Urothelium cell line (cell line): ENCODE measurements at regions not wholly inside any gene's neighbourhood (a gene's known extent, or its start where the extent isn't known, plus 50 kb on each side); places are given as distances from the start of the nearest gene placed in this dataset.
A peak's percentile ranks its signal among the peaks of the same experiment; 100 is the strongest.
"Not testable (repeated sequence)": the region's sequence is repeated elsewhere in the genome, so short reads cannot be mapped to it uniquely, and the experiment has no call there.

ENCODE experiments used
- DNase-seq: peaks from one replicate; pipeline ENCODE4 v3.0.0; 2011; ENCODE audit warnings: low spot score, mixed read lengths
- FAIRE-seq: peaks from 2 replicates; lab custom pipeline; 2011; peaks lifted over from hg19 to GRCh38; lab: Jason Lieb, UNC

DNA sequence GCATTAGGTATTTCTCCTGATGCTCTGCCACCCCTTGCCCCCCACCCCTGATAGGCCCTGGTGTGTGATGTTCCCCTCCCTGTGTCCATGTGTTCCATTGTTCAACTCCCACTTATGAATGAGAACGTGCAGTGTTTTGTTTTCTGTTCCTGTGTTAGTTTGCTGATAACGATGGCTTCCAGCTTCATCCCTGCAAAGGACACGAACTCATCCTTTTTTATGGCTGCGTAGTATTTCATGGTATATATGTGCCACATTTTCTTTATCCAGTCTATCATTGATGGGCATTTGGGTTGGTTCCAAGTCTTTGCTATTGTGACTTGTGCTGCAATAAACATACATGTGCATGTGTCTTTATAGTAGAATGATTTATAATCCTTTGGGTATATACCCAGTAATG is 109.7 kb upstream of the PITX1 start:
- FAIRE-seq, result not testable (repeated sequence)

DNA sequence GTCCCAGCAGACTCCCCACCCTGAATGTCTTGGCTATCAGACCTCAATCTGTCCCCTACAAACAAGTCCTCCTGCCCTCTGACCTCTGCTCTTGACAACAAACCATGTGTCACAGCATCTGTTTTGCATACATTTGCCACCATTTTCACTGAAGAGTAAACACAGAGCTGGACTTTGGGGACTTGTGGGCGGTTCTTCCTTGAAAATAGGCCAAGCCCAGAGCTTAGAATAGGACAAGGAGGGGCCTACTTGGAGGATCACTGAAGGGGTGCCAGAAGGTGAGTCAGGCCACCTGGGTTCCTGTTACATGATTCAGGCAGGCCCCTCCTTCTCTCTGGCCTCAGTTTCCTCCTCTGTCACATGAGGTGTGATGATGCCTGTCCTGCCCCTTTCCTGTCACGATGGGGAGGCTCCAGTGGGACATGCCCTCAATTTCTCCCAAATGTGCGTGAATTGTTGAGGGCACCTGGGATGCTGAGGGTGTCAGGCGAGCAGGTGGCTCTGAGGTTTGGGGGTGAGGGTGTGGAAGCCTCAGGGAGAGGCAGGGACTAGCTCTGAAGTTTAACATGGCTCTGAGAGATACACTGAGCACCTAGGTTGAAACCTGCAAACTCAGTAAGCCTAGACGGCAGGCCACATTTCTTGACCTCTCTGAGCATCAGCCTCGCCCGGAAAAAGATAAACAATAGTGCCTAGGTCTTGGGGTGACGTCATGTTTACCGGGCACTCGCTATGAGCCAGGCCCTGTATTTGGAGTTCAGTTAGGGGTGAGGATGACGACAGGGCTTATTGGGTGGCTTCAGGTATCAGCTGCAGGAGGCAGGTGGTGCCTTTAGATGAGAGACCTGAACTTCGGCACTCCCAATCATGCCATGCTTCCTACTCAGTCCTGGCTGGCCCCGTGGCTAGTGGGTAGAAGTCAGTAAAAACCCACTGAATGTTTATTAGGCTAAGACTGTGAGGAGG is 107.6 kb upstream of the PITX1 start:
- FAIRE-seq (no peak), DNase-seq (peak; percentile 8)

More for the DNA sequence above, 109.7 kb upstream of the PITX1 start:
- not testable (repeated sequence) for DNase-seq

DNA sequence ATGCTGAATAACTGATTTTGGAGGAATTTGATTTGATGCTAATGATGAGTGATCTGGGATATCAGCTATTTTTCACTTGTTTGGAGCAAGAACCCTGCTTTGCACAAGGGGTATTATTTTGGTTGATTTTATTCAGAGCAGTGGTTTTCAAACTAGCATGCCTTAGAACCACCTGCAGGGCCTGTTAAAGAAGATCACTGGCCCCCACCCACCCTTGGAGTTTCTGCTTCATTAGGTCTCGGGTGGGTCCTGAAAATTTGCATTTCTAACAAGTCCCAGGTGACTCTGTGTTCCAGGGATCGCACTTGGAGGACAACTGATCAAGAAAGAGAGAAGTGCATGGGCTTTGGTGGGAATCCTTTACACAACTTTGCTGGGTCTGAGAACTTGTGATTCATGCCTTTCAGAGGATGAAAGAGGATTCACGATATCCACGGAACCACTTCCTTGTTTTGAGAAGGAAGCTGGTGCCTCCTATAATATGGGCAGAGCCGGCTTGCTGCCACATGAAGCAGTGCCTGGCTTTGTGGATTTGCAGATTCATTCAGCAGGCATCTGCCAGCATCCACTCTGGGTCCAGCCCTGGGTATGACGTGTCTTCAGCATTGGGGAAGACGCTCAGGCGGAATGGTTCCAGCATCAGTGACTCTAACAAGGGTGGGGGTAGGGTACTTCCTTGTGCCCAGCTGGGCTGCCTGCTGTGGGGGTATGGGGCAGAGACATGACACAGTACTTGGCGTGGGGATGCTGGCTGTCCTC is 106.6 kb upstream of the PITX1 start:
- FAIRE-seq (no peak), DNase-seq (peak; percentile 43)

DNA sequence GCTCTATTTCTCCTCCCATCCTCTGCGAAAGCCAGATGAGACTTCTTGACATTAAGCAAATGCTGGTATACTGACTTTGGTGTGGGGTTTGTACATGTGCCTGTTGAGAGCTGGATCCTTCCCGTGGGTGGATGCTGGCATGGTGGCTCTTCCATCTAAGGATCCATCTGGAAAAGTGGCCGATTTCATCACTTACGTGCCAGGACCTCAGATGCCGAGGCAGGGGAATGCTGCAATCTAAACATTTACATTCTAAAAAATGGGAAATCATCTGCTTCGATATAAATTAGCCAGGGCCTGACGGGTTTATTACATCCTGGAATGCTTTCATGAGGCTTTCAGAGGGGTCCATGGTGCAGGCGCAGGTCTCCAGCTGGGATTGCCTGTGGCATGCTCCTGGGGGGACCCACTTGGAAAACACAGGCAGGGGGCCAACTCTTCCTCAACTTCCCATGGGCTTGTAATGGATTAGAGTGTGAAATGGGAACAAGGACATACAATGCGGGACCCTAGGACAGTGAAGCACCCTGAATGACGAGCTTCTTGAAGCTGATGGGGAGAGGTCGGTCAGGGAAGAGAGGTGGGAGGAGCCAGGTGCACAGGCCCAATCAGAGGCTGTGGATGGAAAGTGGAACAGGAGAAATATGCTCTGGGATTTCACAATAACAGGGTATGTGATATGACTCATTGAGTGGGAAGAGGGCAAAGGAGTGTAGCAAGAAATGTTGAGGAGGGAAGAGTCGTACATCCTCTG is 105.5 kb upstream of the PITX1 start:
- FAIRE-seq (no peak), DNase-seq (peak; percentile 78)

DNA sequence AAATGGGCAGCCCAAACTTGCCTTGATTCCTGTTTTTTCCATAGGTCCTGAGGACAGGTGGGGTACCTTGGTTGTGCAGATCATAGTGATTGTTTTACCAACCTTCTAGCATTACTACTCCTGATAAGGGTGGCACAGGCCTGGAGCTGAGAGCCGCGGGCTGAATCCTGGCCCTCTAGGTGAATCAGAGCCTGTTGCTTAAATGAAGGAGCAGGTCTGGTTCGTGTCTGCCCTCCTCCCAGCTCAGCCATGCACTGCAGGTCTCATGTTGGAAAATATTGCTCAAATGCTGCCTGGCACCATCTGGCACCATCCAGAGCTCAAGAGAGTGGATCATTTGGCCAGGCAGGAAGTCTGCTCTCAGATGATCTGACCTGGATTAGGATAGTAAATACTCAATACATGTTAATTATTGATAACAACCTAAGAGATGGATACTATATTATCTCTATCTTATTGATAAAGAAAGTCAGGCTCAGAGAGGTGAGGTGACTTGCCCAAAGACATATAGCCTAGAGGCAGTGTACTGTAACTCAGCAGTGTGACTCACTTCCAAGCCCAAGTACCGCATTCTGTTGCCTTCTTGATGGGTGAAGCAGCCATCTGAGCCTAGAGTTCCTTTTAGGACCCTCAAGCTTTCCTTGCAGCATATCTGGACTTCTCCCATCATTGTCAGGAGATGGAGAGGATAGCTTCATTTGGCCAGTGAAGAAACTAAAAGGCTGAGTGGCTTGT is 104.3 kb upstream of the PITX1 start:
- no peak for FAIRE-seq

DNA sequence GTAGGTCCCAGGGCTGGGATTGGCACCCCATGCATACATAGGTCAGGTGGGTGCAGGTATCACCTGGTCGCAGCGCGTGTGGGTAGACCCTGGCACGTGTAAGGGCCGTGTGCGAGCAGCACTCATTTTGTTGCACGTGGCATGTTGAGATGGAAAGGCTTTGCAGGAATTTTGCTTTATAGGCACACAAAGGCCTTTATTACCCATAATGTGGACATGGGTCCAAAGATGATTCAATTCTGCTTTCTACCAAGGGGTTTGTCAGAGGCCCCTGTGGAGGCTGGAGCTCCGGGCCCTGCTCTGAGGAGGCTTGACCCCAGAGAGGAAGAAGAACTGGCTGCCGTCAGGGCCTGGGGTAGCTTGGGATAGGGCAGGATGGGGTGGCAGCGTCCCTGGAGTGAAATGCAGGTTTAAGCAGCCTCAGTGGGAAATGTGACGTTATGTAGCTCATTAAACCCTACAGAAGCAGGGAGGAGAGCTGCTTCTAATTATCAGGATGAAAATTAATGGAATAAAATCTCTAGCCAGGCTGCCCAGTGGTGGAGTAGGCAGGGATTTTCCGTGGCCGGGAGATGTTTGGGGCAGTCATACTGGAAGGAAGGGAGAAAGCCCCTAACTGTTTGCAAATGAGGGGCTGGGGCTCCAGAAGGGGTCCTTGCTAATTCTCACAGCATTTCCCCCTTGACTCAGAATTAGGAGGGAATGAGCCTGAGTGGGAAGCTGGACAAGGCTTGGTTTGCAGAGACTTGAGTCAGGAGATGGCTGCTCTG is 103.3 kb upstream of the PITX1 start:
- FAIRE-seq (no peak), DNase-seq (no peak)

More for the DNA sequence above, 104.3 kb upstream of the PITX1 start:
- no peak for DNase-seq

DNA sequence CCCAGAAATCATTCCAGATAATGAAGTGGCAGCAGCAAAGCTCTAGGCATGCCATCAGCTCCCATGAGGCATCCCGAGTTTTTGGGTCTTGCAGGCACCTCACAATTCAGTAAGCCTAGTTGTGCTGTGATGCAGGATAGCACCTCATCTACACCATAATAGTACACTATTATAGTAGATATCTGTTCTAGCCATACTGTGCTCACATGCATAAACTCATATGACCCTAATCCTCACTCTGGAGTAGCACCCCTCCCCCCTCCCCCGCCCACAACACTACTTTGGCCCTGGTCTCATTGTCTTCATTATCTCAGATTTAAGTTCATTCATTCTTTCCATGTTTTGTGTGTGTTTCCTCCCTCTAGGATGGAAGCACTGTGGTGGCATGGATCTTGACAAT is 102.5 kb upstream of the PITX1 start:
- FAIRE-seq, result no peak
- no peak for DNase-seq

DNA sequence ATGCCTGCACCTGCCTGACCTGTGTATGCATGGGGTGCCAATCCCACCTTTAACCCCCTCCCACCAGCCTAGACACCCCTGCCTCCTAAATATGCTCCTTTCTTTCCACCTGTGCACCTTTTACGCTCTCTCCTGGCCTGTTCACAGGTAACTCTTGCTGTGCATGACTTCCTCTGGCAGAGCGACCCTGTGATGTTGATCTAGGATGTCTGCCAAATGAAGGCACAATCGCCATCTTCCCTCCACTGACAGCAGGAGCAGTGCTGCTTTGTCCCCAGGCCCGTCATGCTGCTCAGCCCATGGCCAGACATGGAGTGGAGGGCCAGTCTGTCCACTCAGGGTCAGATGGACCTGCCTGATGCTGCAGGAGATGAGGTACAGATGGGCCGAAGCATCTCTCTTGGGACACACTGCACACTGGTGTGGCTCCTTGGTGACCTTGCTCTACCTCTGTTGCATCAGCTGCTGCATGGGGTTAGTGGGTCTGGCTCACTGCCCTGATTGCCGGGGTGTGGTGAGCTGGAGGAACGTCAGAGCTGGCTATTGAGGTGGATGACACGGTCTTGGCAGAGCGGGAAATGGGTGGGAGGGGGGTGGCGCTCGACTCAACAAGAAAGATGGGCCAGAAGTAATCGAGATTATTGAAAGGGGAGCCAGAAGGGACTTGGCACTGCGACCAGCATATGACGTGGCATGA is 101.7 kb upstream of the PITX1 start:
- peak; percentile 18 for DNase-seq

DNA sequence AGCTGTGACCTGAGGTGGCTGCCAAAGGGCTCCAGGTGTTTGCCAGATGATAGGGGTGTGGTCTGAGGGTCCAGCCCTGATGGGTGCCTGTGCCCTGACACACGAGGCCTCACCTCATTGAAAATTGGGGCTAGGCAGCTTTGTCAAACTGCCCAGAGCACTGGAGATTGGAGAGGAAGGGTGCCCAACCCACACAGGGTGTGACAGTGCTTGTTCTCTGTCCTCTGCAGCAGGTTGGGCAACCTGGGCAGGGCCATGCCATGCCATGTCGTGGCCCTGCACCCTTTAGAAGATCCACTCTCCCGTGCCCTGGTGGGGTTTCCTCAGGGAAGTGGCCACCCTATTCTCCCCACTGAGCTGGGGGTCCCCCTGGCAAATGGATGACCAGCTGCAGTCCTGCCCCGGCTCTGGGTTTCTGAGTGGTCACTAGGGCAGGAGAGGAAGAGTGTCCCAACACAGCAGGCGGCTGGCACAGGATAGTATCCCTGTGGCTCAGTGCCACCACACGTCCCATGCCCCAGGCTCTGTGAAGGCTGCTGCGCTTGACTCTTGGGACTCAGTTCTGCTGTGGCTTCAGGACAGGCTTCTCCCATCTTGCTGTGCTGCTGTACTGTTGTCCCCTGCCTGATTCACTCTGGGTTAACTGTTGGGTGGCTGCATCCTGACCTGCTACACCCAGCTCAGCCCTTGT is 100.8 kb upstream of the PITX1 start:
- no peak for FAIRE-seq
- no peak for DNase-seq

More for the DNA sequence above, 101.7 kb upstream of the PITX1 start:
- no peak for FAIRE-seq

DNA sequence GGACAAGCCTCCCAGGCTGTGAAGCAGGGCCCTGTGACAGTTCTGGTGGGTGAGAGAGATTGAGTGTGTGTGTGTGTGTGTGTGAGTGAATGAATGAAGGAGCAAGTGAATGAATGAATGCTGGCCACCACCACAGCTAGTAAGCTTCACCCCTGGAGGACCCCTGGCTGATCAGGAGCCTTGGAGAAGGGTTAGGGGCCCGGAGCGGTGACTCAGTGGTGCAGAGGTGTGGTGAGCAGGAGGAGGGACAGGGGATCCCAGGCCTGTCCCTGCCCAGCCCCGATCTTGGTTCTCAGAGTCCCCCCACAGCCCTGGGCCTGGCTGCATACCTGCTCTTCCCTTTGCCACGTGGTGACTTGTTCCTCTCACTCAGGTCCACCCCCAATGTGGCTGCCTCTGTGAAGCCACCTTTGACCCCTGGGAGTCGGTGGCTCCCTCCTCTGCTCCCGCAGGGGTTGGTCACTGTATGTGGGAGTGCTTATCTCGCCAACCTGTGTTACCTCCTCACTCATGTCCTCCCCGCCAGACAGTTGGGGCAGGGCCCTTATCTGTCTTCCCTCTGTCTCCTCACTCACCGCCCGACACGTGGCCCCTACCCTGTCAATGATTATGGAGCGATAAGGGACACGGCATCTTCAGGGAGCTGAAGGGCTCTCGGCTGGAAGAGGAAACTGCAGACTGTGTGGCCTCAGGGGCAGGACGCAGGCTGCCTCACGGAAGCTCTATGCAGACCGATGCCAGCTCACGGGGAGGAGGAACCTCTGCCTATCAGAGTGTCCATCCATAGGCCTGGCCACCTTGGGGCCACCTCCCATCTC is 99.9 kb upstream of the PITX1 start:
- no peak for FAIRE-seq
- DNase-seq, result no peak

DNA sequence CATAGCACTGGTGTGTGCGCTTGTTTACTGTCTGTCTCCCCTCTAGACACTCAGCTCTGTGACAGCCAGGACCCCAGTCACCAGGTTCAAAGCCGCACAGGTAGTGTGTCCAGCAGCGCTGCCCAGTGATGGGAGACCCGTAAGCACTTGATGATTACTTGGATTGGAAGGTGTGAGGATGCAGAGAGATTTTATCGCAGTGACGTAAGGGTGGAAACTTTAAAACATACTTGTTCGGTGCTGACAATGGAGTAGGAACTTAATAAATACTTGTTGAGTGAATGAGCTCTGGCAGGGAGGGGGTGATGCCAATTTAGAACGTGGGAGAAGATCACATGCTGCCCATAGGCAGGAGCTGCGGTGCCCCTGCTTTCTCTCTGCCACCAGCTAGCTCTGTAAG is 99.2 kb upstream of the PITX1 start:
- FAIRE-seq, result no peak
- no peak for DNase-seq

DNA sequence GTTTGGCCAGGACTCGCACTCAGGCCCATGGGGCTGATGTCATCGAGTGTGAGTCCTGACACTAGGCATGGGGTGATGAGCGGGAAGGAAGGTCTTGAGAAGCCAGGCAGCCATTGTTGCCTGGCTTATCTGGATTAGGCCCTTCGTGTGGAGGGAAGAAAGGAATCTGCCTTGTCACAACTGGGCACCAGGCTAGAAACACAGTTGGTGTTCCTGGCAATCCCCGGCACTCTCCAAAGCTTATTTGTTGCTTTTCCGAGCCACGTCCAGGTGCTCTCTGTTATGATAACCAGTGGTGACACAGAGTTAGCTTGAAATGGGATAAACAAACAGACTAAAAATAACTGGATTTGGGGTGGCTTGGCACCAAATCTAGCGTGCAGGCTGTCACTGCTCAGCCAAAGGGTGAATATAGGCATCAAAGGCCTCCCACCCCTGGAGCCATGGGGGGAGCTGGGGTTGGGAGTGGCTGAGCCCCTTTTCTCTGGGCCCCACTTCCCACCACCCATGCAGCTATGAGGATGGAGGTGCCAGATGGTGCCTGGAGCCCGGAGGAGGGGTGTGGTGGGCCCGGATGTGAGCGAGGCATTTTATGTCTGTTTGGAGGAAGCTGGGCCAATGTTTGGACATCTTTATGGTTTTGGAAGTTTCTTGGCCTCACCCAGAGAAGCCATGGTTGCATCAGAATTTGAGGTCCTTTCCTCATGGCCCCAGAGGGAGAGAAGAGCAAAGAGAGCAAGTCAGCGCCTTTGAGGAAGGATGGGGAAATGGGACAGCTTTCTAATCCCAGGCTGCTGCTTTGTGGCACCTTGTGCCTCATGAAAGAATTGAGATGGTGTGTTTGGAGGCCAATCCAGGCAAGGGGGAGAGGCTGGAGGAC is 98.0 kb upstream of the PITX1 start:
- DNase-seq (no peak), FAIRE-seq (no peak)

DNA sequence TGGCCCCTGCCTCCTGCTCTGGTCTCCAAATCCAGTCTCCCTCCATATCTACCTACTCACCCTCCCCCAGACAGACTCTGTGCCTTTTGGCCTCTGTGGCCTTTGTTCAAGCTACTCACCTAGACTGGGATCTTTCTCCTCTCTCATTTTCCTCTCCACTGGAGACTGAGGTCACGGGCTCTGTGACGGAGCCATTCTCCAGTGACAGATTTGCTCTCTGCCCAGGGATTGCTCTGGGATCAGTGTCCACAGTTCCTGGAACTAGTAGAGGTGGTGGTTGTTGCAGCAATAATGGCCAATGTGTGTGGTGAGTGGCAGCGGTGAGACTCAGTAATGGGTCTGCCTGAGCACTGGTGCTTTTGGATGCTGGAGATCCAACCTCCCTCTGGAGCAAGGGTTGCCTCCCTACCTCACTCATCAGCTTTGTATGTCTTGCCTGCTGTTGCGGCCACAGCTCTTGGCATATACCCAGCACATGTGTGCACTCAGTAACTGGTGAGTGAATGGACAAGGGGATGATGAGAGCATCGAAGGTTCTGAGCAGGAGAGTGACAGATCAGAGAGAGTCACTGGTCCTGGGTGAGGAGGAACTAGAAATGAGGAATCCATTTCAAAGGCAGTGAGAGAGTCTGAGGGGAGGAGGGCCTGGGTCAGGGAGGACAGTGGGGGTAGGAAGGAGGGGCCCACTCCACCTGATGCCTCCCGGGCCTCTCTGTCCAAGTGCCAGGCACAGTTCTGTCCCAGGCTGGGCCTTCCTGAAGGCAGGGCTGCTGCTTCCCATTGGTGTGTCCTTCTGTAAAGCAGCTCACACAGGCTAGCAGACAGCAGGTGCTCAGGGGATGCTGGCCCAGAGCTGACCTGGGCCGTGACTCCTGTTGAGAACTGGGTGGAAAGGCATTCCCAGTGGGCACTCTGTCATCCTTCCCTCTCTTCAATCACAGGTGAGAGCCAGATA is 96.5 kb upstream of the PITX1 start:
- DNase-seq, result no peak
- FAIRE-seq, result no peak

DNA sequence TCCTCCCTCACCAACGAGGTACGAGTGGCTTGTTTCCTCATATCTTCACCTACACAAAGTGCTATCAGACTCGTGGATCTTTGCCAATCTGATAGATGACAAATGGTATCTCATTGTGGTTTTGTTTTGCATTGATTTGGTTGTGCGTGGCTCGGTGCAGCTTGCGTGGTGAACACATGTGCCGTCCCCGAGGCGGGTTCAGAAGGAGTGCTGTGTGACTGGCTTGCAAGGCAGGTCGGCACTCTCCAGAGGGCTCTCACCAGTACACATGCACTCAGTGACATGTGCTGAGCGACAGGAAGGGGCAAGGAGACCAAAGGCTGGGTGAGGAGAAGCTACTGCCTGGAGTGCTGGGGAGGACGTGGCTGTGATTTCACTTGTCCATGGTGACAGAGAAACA is 95.3 kb upstream of the PITX1 start:
- FAIRE-seq, result no peak
- DNase-seq, result no peak

DNA sequence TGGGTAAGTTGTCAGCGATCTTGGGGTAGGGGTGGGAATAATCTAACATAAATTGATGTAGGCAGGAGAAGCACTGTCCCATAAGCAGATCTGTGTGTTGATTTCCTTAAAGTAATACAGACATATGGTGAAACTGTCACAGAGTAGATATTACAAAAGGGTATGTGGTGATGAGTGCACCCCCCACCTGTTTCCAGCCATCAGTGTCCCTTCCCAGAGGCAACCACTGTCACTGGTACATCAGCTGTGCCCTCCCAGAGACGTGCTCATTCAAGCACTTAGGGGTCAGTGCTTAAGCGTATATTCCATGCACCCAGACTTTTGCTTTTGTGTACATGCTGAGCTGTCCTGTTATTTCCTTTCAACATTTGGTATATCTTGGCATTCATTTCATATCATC is 94.3 kb upstream of the PITX1 start:
- FAIRE-seq, result no peak

More for the DNA sequence above, 94.3 kb upstream of the PITX1 start:
- no peak for DNase-seq
